ENCODE measurements at regions not wholly inside any gene's neighbourhood (a gene's known extent, or its start where the extent isn't known, plus 50 kb on each side); places are given as distances from the start of the nearest gene placed in this dataset.

DNA sequence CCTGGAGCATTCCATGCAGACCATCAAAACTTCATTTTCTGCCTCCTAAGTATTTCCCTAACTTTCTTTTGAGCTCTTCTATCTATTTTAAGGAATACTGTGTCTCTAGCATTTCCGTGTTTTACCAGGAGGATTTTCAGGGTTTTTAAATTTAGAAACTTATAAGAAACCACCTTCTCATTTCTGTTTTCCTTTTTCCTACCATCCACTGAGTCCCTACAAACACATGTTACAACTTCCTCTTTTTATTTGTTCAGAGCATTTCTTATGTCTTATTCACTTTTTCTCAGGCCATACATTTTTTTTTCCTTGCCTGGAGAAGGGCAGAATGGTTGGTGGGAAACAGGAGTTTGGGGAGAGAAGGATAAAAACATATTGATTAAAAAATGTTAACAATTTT is 130.0 kb upstream of the BMP5 start:
- DNase-seq, result no peak

DNA sequence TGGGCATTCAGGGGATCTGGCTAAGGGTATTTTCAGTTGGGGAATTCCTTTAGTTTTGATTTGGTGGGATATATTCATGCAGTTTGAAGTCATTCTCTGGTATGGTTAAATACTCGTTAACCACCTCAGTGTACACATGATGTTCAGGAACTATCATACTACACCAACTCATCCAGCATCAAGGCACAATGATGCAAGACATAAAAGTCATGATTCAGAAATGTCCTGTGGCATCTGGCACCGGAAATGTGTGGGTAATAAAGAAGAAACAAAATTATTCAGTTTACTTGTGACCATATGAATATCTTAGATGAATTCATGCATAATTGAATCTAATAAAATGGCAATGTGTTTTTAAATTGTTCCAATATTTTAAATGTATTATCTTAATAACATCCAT is 129.0 kb upstream of the BMP5 start:
- DNase-seq, result no peak

DNA sequence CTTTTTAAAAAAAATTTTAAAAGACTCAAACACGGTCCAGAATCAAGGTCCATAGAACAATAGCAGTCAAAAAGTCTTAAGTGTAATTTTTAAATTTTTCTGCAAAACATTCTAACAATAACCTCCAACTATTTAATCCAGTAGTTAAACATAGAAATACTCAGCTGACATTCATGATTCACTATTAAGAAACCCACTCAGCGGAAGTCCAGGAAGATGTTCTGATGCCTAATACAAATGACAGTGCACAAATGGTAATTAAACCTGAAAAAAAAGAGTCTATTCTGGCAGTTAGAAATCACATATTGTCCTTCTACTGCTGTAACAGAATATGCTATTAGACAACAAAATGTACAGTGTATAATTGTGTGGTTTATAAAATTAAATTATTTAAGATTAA is 128.2 kb upstream of the BMP5 start:
- DNase-seq, result no peak

DNA sequence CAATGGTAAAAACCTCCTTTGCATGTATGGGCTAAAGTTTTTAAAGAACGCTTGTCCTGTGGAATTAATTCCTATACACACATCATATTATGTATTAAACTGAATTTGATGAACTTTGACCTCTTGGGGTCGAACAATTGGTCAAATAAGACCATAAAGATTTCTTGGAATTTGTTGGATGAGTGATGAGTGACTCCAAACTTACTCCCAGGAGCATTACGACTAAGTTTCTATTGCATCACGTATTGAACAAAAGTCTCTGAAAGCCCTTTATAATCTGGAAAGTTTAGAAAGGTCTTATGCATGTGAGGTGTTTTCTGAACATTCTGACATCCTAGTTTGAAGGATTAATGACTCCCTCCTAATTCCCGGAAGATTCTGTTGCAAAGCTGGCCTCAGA is 126.9 kb upstream of the BMP5 start:
- DNase-seq, result no peak

DNA sequence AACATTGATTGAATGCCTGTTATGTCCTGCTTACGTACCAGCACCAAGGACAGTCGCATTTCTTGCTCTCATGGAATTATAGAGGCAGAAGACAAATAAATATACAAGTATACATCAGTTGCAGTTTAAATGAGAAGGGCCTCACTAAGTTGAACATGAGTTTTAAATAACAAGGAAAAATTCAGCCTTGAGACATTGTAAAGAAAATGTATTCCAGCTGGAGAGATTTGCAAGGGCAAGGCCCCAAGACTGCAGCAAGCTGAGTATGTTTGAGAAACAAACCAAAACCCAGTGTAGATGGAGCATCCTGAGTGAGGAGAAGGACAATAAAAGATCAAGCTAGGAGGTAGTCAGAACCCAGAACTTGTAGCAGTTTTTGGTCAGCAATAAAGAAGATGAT is 123.2 kb upstream of the BMP5 start:
- DNase-seq, result no peak

DNA sequence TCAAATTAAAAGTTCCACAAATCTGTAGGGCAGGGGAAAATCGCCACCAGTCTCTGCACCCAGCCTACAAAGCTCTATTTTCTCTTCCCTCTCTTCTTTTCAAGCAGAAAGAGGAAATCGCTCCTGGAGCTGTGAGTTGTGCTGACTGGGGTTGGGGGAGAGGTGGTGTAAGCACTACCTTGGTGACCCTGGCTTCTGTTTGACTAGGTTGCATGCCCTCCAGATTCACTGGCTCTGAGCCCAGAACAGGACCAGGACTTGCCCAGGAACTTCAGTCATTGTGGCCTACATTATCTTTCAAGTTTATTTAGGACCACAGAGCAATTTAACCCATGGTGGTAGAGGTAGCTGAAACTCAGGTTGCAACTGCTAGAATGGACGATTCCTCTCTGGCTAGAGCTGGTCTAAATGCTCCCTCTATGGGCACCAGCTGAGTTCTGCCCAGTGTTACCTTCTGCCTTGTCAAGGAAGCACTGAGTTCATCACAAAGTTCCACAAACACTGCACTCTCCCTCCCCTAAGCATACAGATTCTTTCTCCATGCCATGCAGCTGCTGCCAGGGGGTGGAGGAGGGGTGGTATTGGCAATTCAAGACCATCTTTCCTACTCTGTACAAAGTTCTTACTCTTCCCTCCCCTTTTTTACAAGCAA is 122.0 kb upstream of the BMP5 start:
- no peak for DNase-seq

DNA sequence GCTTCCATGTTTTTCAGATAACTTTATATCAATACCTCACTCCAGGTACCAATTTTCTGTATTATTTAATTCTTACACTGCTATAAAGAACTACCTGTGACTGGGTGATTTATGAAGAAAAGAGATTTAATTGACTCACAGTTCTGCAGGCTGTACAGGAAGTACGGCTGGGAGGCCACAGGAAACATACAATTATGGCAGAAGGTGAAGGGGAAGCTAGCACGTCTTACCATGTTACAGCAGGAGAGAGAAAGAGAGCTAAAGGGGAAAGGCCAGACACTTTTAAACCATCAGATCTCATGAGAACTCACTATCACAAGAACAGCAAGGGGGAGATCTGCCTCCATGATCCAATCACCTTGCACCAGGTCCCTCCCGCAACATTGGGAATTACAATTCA is 119.1 kb upstream of the BMP5 start:
- no peak for DNase-seq

DNA sequence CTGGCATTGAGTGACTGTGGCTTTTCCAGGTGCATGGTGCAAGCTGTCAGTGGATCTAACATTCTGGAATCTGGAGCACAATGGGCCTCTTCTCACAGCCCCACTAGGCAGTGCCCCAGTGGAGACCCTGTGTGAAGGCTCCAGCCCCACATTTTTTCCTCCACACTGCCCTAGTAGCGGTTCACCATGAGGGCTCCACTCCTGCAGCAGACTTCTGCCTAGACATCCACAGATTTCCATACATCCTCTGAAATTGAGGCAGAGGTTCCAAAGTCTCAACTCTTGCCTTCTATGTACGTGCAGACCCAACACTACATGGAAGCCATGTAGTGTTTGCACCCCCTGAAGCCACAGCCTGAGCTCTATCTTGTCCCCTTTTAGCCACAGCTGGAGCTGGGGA is 118.0 kb upstream of the BMP5 start:
- no peak for DNase-seq

DNA sequence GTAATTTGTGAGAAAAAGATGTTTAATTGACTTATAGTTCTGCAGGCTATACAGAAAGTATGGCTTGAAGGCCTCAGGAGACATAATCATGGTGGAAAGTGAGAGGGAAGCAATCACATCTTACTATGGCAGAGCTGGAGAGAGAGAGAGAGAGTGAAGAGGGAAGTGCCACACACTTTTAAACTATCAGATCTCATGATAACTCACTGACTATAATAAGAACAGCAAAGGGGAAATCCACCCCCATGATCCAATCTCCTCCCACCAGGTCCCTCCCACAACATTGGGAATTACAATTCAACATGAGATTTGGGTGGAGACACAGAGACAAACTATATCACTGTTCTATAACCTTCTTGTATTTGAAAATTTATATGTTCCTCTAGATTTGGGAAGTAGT is 117.2 kb upstream of the BMP5 start:
- no peak for DNase-seq

DNA sequence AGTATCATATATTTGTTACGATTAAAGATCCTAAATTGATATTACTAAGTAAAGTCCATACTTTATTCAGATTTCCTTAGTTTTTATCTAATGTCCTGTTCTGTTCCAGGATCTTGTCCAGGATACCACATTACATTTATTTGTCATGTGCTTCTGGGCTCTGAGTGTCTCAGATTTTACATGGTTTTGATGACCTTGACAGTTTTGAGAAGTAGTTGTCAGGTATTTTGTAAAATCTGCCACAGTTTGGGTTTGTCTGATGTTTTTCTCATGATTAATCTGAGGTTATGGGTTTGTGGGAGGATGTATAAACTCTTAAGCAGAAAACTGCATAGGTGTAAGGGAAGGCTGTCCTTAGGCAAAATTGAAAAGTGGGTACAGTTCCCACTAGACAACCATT is 109.9 kb upstream of the BMP5 start:
- DNase-seq, result no peak

DNA sequence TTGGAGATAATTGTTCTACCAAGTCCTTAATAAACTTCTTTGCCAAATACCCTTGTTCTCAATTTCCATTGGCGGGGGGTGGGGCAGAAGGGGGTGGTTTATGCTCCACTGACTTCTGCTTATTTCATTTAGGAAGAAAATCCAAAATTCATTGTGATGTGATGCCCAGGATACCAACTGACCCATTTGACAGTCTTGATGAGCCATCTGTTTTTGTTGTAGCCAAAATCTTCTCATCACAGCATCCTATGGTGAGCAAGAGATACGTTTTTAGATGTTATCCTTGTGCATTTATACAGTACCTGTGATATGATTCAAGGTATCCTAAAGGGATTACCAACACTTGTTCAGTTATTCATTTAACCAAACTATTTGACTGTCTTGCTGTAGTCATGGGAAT is 108.5 kb upstream of the BMP5 start:
- DNase-seq, result no peak

DNA sequence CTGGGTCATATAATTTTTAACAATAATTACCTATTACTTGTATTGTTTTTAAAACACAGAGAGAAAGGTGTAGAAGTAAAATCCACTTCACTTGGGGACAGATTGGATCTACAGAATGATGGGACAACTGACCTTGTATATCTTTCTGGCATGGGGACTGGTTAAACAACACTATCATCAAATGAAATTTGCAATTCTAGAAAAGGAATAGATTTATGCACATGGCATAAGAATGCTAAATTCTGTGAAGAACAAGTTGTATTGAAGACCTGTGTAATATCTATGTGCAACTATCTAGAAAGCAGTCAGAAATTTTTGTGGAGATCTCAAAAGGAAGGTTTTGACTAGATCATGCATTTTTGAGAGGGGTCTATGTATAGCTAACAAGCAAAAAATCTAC is 106.3 kb upstream of the BMP5 start:
- no peak for DNase-seq

DNA sequence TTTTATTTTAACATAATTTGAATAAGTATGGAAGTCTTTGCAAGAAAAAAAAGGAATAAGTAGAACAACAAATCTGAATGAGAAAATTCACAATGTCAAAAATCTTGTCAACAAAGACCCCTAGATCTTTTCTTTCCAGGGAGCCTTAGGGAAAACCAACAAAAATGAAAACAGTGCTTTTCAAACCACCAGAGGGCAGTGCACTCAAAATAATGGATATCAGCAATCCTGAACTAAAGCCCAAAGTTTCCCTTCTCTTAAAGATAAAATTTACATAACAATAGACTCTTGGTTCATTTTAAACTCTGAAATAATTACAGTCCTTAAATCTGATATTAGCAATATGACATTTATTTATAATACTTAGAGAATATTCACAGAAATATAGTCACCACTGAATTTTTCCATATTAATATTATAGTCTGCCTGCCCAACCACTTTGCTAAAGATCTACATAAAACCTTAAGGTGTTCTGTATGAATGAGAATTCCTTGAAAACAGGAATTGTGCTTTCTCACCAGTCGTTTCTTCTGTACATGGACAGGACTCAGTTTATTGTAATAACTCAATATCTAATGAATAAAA is 105.3 kb upstream of the BMP5 start:
- peak; percentile 6 for DNase-seq

DNA sequence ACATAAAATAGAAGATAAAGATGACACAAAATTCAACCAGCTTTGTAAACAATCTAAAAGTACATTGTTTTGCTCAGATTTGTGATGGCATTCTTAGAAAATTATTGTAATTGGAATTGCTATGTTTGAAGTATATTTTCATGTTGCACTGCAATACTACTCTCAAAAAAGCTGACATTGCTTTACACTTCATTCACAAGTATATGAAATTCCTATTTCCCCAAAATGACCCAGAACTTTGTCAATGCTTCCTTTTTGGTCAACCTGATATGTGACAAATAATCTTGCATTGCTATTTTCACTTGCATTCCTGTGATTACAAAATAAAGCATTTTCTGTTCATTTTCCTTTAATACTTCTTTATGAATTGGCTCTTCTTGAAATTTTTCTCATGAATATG is 104.1 kb upstream of the BMP5 start:
- DNase-seq, result no peak

DNA sequence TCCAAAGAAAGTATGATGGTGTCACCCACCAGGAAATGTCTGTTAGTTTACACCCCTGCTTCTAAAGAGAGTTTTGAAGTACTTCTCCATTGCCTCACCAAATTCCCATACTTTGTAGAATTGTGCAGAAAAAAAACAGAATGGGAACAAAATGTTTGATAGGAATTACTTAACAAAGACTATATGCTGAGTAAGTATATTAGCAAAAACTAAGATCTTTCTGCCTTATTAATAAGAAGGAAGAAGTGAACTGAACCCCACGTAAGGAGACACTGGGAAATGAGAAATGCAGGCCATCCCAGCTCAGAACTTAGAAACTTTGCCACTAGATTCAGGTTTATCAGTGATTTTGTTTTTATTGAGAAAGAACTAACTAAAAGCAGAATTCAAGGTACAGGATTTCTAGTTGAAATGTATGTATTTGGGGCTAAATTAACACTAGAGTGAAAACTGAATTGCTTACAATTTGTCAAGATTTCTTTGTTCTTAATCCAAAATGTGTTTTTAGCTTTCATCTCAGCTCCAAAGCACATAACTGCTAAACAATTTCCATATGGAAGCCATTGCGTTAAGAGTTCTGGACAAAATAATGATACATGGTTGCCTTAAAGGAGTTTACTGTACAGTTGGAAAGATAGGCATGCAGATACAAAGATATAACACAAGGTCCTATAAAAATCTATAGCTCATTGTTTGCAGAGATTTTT is 102.7 kb upstream of the BMP5 start:
- DNase-seq, result no peak

DNA sequence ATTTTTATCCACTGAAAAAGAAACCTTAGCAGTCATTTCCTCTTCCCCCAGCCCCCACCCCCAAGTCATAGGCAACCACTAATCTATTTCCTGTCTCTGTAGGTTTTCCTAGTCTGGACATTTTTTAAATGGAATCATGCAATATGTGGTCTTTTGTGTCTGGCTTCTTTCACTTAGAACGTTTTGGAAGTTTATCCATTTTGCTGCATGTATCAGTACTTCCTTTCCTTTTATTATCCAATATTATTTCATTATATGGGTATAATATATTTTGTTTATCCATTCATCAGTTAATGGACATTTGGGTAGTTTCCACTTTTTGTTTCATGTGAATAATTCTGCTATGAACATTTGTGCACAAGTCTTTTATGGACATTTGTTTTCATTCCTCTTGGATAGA is 99.3 kb upstream of the BMP5 start:
- no peak for DNase-seq

DNA sequence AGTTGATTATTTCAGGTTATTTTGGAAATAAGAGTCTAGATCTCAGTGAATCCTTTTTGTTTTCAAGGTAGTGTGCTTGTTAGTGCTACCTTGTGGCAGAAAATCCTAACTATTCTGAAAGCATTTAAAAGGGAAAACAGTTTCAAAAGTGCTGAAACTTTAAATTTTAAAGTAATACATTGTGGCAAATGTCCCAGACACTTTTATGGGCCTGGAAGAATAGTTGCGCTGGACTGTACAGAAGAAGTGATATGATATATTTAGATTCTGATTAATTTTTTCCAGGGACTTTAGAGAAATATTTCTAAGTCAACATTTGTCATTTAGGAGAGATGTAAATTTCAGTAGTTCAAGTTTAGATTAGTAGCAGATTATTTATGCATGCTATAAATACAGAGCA is 96.7 kb upstream of the BMP5 start:
- DNase-seq, result no peak

DNA sequence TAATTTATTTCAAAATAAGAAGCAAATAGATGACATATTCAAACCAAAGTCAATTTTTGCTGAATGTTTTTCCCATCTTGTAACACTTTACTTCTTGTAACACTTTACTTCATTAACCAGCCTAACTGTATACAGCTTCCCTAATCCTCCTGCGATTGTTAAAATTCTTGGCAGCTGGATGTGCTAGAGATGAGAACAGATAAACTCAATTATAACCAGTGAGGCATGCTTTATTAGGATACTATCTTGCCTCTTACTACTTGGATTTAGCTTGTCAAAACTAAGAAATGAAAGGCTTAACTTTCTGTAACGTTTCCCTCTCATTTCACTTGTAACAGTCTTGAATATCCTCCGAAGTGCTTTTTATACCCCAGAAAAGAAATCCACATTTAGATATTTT is 94.1 kb upstream of the BMP5 start:
- no peak for DNase-seq

DNA sequence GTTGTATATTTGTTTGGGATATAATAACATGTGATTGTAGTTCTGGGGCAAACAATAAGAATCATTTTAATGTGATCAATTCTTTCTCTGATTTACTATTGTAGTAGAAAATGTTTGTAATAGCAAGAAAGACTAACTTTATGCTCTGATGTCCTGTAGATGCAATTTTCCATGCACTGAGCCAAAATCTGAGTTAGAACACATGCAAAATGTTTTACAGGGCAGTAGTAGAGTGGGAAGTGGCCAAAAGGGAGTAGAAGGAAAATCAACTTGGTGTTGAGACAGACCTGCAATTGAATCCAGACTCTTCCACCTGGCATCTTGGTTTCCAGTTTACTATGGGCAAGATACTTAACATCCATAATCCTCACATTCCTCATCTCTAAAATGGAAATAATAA is 93.5 kb upstream of the BMP5 start:
- no peak for DNase-seq

DNA sequence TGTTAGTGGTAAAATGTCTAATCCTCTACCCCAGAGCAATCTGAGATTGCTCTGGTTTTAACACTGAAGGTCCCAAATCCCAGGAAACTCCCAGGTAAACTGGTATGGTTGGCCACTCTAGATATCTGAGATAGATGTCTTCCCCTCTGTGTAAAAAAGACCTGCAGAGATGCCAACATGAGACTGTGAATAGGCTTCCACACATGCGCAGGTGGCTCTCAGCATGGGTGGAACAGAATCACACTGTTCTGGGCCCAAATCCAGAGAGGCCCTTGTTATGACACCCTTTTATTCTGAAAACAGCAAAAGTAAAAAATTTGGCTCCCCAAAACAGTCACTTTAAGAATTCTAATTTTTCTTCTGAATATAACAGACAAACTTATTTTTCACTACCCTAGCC is 88.7 kb upstream of the BMP5 start:
- DNase-seq, result no peak

DNA sequence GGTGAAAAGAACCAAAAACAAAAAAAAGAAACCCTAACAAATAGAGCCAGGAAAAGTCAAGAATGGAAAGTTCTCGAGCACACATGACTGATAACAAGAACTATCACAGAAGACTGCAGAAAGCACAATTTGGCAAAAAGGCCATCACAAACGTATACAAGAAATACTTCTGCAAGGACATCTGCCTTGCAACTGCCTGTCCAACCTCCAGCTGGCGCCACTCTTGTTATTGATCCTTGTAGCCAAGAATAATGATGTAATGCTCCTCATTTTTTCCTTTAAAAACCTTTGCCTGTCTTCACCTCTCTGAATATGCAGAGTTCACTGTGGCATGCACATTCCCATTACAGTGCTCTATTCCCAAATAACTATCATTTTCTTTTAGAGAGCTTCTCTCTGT is 87.9 kb upstream of the BMP5 start:
- no peak for DNase-seq

DNA sequence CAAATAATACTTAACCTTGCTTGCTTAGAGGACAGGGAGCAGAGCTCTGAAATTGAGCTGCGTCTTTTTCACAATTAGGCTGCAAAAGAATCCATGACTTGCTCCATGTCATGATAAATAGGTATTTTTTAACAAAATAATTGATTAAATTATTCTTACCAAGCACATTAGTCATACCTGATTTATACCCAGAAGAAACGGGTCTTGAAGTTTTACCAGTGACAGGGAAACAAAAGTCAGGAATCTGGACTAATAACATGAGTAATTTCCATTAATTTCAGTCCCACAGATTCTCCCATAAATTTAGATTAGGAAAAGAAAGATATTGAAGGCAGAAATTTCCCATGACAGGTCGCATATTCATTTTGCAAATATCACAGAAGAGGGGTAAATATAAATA is 85.0 kb upstream of the BMP5 start:
- no peak for DNase-seq

DNA sequence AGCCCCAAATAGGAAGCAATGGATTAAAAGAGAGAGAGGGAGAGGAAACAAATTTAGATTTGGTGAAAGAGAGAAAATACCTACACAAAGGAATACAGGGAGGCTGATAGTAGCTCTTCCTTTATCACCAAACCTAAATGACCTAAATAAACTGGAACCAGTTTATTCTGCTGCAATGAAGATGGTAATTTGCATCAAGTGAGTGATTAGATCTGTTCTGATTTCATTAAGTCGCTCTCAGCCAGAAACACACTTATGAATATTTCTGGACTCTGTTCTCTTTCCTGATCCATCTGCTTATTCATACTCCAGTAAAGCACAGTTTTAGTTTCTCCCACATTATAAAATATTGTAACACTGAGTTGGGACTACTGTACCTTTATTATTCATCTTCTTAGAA is 83.4 kb upstream of the BMP5 start:
- DNase-seq, result no peak

DNA sequence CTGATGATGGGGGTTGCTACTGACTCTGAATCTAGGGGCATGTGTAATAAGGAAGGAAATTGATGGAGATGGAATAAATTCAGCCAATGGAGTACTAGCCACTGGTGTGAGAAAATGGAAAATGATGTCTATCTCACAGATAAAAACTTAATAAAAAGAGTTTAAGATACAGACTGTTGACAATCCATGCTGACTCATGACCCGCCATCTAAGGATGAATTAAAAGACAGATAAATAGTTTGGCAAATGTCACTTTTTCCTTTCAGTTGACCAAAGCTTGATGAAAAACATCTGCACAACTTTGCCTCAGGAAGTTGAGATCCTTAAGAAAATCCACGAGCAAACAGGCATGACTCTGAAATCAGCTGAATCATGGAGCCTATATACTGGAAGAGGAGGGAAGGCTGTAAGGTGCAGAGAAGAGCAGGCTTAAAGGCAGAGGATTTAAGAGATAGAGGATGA is 82.6 kb upstream of the BMP5 start:
- no peak for DNase-seq

DNA sequence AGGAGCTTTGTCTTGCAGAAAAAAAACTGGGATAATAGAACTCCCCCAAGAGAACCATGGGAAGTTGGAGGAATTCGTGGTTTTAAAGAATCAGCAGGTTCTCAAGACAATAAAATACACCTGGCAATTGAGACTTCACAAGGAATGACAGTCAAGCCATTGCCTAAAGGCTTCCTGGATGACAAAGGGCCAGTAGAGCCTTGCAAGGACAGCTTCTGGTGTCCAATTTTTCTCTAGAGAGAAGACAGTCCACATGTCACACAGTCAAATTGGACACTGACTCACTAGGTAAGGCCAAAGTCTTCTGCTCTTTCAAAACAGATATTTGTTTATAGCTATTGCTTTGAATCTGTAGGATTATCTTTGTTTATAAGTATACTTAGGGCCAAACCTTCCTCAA is 80.3 kb upstream of the BMP5 start:
- no peak for DNase-seq

Data from DMS79 (cell line).